NCI-H345 treated with DMSO at 0.1 percent for 48 hours (cell line): ENCODE measurements at regions not wholly inside any gene's neighbourhood (a gene's known extent, or its start where the extent isn't known, plus 50 kb on each side); places are given as distances from the start of the nearest gene placed in this dataset.

Source experiments
- DNase-seq: peaks from one replicate; lab custom pipeline; 2025; ENCODE audit not compliant: unreplicated experiment; lab: John Stamatoyannopoulos, UW

DNA sequence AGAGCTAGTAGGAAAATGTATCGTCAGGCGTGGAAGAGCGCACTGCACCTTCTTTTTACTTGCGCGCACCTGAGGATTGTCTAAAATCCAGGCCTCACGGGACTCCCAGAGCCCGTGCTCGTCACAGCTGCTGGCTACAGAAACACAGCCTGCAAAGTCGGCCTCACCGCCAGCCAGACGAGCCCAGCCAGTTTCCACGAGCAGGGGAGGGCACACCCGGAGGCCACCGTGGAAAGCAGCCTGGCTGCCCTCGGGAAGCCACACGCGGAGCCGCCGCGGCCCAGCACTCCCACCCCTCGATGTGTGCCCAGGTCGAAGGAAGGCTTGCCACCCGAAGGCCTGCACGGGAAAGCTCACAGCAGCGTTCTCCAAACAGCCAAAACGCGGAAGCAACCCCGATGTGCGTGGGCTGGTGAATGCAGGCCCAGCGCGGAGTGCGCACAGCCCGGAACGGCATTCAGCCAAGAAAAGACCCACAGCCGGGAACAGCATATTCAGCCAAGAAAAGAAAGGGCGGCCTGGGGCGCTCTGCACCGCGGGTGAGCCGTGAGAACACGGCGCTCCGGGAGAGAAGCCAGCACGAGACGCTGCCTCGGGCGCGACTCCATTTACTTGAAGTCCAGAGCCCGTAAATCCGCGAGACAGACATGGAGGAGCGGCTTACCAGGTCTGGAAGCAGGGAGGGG, 53.9 kb upstream of the SALL3 start:
- DNase-seq, result no peak

DNA sequence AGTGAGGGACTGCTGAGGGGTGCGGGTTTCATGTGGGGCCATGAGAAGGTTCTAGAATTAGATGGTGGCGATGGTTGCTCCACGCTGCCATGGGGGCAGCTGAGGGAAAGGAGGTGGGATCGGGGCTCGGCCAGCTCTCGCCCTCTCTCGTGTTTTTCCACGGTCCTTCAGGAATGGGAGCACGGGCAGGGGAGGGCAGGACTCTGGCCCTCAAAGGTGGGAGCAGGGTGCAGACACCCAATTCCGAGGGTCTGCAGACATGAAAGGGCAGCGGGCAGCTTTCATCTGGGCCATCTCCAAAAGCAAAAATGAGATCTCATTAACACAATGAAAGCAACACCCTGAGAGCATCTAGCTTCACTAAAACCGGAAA, 53.4 kb upstream of the SALL3 start:
- no peak for DNase-seq

DNA sequence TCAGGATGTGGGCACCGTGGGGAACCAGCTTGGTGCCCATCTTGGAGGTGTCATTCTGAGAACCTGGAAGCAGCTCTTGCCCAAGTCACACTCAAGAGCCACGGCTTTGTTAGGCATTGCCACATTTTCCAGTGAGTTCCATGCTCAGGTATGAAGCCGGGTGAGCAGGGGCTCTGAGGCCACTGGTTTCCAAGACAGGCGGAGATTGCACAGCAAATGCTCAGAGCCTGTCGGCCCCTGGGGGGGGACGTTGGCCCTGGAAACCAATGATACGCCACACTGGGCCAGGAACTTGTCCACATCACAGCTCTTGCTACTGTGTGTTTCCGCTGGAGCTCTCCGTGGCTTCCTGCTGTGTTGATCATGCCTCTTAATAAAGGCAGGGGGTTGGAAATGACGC, 52.5 kb upstream of the SALL3 start:
- no peak for DNase-seq

DNA sequence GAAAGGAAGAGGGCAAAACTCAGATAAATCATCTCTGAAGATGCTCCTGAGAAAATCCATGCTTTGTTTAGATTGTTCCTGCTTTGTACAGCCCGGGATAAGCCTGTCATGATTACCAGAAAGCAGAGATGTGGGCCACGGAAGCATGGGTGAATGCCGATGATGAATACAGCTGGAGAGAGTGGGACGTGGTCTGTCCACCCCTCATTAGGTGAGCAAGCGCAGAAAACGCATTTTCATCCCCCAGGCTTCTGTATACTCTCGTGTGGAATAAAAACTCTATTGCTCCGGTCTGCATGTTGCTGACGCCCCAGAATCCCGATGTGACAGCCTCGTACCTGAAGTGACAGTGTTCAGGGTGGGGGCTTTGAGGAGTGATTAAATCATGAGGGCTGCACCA, 52.0 kb upstream of the SALL3 start:
- DNase-seq, result no peak

DNA sequence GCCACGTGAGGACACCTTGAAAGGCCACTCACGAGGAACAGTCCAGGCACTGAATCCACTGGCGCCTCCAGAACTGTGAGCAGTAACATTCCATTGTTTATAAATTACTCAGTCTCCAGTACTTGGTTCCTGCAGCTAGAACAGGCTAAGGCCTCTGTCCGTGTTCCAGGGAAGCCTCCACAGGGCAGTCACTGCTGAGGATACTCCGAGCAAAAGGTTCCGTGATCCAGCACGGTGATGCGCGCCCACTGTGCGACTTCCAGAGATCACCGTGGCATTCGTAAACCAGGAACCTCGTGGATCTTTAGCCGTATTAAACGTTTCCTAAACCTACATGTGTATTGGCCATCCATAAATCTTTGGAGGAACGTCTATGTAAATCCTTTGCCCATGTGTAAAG, 51.5 kb upstream of the SALL3 start:
- no peak for DNase-seq

DNA sequence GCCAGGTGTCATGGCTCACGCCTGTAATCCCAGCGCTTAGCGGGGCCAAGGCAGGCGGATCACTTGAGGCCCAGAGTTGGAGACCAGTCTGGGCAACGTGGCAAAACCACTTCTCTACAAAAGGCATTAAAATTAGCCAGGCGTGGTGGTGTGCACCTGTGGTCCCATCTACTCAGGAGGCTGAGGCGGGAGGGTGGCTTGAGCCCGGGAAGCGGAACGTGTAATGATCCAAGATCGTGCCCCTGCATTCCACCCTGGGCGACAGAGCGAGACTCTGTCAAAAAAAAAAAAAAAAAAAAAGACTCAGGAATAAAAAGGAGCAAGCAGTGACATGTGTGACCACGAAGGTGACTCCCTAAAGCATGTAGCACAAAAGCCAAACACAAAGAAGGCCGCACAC, 50.1 kb upstream of the SALL3 start:
- no peak for DNase-seq
